GM18909 (cell line): ENCODE measurements at regions not wholly inside any gene's neighbourhood (a gene's known extent, or its start where the extent isn't known, plus 50 kb on each side); places are given as distances from the start of the nearest gene placed in this dataset.
"Not testable (repeated sequence)": the region's sequence is repeated elsewhere in the genome, so short reads cannot be mapped to it uniquely, and the experiment has no call there.

Experiments used
- ATAC-seq: cut with Tn5 transposase; IDR thresholded peaks from one replicate; pipeline ENCODE4 v1.9.1; 2021; ENCODE audit warnings: mild to moderate bottlenecking; ENCODE audit not compliant: unreplicated experiment, poor library complexity

- no peak for ATAC-seq
Measured at GRCh38 chr18:63071701-63072141, 247.8 kb downstream of the BCL2 start.

DNA sequence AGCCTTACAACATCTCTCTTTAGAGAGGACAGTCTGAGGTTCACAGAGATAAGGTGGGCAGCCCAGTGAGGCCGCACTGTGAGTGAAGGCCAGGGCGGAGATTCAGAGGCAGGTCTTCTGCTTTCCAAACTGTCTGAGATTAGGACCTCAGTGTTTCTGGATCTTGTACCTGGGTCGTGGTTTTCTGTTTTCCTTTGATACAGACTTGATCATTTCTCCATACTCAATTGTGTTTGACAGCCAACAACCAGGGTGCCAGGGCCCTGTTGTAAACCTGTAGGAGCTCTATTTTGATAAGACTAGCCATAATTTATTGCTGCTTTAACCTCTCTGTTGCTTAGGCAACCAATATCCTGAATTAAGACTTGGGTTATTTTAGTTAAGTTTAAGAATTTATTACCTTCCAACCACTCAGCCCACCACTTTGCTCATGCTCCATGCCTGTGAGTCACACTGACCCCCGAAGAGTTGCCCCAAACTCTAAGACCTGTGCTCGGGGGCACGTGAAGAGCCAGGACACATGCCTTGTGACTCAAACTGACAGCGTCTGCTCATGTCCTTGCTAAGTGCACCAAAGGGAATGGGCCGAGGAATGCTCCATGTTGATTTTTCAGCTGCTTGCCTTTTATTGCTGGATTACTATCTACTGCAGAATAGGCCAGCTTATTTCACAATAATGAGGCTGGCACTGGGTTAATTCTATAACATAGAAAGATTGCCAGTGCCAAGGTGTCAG lies 248.6 kb downstream of the BCL2 start:
- no peak for ATAC-seq

DNA sequence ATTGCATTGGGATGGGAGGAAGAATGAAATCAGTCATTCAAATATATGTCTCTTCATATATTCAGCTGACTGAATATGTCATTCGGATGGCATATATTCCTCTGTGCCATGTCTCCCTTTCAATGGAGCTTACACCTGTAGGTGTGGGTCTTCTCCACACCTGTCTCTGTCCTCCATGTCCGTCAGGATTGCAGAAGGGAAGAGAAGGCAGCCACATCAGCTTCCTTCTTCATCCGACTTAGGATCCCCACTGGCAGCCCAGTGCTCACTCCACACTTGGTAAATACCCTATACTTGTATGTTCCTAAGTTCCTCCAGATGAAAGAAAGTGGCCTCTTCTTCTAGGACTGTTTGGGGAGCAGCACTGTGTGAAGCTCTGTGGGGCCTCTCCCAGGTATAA lies 250.1 kb downstream of the BCL2 start:
- ATAC-seq = no peak

- ATAC-seq = no peak
Measured at GRCh38 chr18:63067939-63068338, 251.6 kb downstream of the BCL2 start.

GRCh38 chr18:63065172-63065571 lies 254.4 kb downstream of the BCL2 start:
- ATAC-seq = no peak

DNA sequence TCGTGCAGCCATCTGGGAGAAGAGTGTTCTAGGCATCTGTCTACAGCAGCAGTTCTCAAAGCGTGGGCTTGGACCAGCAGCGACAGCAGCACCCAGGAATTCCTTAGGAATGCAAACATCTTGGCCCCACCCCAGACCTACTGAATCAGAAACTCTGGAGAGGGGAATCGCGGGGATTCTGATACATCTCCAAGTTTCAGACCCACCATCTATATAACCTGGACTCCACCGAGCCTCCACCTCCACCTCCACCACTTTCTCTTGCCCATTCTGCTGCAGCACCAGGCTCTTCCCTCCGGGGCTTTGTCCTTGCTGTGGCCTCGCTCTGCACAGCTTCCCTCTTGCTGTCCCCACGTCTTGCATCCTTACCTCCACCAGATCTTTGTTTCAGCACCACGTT lies 256.4 kb downstream of the BCL2 start:
- ATAC-seq = no peak

DNA sequence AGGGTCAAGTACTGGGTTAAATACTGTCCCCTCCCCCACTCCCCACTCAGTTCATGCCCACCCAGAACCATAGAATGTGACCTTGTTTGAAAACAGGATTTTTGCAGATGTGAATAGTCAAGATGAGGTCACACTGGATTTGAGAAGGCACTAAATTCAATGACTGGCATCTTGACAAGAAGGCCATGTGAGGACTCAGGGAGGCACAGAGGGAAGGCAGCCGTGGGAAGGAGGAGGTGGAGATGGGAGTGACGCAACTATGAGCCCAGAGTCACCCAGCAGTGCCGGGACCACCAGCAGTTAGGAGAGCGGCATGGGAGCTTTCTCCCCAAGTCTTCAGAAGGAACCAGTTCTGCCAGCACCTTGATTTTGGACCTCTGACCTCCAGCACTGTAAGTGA lies 257.3 kb downstream of the BCL2 start:
- ATAC-seq = no peak

DNA sequence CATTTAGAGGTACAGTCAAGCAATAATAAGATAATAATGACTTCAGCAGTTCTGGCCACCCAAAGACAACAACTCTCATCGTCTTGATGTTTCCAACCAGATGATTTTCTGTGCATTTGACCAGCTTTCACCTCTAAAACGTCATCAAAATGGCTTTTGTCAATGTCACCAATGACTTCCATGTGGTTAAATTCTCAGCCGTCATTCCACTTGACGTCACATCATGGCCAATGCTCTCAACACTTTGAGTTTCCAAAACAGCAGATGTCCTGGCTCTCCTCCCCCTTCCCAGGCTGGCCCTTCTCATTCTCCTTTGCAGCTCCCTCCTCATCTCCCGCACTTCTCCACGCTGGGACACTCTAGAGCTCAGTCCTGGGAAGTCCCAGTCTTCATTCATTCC lies 258.3 kb downstream of the BCL2 start:
- ATAC-seq = no peak

GRCh38 chr18:63058521-63058920 lies 261.0 kb downstream of the BCL2 start:
- no peak for ATAC-seq

DNA sequence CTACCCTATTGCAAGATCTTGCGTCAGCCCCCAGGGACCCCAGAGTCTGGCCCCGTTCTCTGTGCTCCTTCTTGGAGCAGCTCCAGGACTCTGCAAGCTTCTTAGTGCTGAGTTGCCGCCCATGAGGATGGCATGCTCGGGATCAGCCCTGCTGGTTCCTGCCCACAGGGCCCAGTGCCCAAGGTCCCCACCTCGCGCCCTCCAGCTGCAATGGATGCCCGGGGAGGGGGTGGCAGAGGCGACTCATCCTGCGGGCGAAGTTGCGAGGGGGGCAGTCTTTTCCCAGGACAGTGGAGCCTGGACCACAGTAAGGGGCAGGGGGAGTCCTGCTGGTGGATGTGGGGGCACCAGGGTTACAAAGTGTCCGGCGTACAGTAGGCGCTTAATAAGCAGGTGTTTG lies 261.9 kb downstream of the BCL2 start:
- no peak for ATAC-seq

- no peak for ATAC-seq
Measured at GRCh38 chr18:63054901-63055584, 264.5 kb downstream of the BCL2 start.

- no peak for ATAC-seq
Measured at GRCh38 chr18:63051928-63052327, 267.6 kb downstream of the BCL2 start.

DNA sequence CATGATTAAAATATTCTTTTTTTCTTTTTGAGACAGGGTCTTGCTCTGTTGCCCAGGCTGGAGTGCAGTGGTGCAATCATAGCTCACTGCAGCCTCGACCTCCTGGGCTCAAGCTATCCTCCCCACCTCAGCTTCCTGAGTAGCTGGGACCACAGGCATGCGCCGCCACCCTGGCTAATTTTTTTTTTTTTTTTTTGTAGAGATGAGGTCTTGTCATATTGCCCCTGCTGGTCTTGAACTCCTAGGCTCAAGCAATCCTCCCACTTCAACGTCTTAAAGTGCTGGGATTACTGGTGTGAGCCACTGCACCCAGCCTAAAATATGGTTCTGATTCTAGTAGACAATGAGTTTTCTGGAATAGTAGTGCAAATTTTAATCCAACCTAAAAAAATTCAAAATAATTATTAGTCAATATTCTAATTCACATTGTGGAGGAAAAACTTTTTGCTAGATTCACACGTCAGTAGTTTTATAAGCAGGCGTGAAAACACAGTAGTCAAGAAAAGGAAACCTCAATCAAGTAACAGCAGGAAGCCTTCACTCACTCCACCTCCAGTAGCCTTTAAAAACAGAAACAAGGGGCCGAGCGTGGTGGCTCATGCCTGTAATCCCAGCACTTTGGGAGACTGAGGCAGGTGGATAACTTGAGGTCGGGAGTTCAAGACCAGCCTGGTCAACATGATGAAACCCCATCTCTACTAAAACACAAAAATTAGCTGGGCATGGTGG lies 268.7 kb downstream of the BCL2 start:
- ATAC-seq = not testable (repeated sequence)

GRCh38 chr18:63046375-63046774 lies 273.2 kb downstream of the BCL2 start:
- no peak for ATAC-seq

DNA sequence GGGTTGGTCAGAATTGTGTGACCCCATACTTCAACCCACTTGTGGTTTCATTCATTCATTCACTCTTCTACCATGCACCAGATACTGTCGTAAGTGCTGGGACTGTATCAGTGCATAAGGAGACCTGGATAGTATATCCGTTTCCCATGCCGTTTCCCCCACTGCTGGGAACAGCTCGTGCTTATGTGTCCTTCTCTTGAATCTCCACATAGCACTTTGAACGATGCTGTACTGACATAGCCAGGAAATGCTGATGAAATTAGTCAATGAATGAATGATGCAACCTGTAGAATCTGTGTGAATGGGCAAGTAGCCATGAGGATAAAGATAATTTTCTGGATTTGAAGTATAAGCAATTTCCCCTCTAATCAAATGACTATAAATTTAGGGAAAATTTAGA lies 276.1 kb downstream of the BCL2 start:
- ATAC-seq = no peak

DNA sequence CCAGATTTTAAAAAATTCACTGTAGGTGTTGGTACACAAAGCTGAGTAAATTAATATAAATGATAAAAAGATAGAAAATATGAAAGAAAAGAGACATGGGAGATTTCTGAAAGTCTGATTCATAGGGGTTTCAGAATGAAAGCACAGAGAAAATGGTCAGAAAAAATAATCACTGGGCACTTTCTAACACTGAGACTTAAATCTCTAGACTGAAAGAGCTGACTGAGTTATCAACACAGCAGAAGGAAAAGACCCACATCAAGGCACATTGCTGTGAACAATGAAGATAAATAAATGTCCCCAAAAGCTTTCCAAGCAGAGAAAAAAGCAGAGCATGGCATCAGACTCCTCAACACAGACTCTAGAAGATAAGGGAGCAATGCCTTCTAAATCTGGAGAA lies 277.2 kb downstream of the BCL2 start:
- no peak for ATAC-seq

GRCh38 chr18:63040788-63041410 lies 278.7 kb downstream of the BCL2 start:
- peak; percentile 77 for ATAC-seq

GRCh38 chr18:63037491-63037890 lies 282.1 kb downstream of the BCL2 start:
- no peak for ATAC-seq

GRCh38 chr18:63031375-63031774 lies 288.2 kb downstream of the BCL2 start:
- ATAC-seq = no peak
